ENCODE measurements at regions not wholly inside any gene's neighbourhood (a gene's known extent, or its start where the extent isn't known, plus 50 kb on each side); places are given as distances from the start of the nearest gene placed in this dataset.

- no peak for DNase-seq (ENCODE audit: low read depth)
- TF ChIP-seq CTCF (IDR thresholded peaks at IDR 0.05; ENCODE audit: low read depth, low read length) (no peak), POLR2A (IDR thresholded peaks at IDR 0.05; ENCODE audit: extremely low read depth, insufficient read length) (no peak), MAX (IDR thresholded peaks at IDR 0.05; ENCODE audit: low read depth, low read length) (no peak), MYC (IDR thresholded peaks at IDR 0.05; ENCODE audit: low read depth, low read length) (no peak)
- no peak overlapping the region for H3K4me3 ChIP-seq (ENCODE audit: low read depth, low read length)
These were observed 98.5 kb upstream of the GPC1 start for GRCh38 chr2:240336820-240337427.

- TF ChIP-seq MAX (IDR thresholded peaks at IDR 0.05; ENCODE audit: low read depth, low read length) (no peak), MYC (IDR thresholded peaks at IDR 0.05; ENCODE audit: low read depth, low read length) (no peak), POLR2A (IDR thresholded peaks at IDR 0.05; ENCODE audit: extremely low read depth, insufficient read length) (no peak)
- no peak for DNase-seq (ENCODE audit: low read depth)
- H3K4me3 ChIP-seq (ENCODE audit: low read depth, low read length): no peak overlapping the region
These were observed 97.2 kb upstream of the GPC1 start for GRCh38 chr2:240338274-240338673.

GRCh38 chr2:240339411-240340360 is 95.8 kb upstream of the GPC1 start:
- no peak overlapping the region for H3K4me3 ChIP-seq (ENCODE audit: low read depth, low read length)
- DNase-seq (ENCODE audit: low read depth): no peak
- TF ChIP-seq CTCF (IDR thresholded peaks at IDR 0.05; ENCODE audit: low read depth, low read length) (no peak), MYC (IDR thresholded peaks at IDR 0.05; ENCODE audit: low read depth, low read length) (no peak), MAX (IDR thresholded peaks at IDR 0.05; ENCODE audit: low read depth, low read length) (no peak), POLR2A (IDR thresholded peaks at IDR 0.05; ENCODE audit: extremely low read depth, insufficient read length) (no peak)

GRCh38 chr2:240340361-240340761 is 95.1 kb upstream of the GPC1 start:
- H3K4me3 ChIP-seq (ENCODE audit: low read depth, low read length): no peak overlapping the region
- TF ChIP-seq MYC (IDR thresholded peaks at IDR 0.05; ENCODE audit: low read depth, low read length): no peak
- TF ChIP-seq MAX (IDR thresholded peaks at IDR 0.05; ENCODE audit: low read depth, low read length): no peak
- TF ChIP-seq POLR2A (IDR thresholded peaks at IDR 0.05; ENCODE audit: extremely low read depth, insufficient read length): no peak
- no peak for TF ChIP-seq CTCF (IDR thresholded peaks at IDR 0.05; ENCODE audit: low read depth, low read length)

GRCh38 chr2:240341064-240341463 is 94.4 kb upstream of the GPC1 start:
- DNase-seq (ENCODE audit: low read depth): no peak
- no peak overlapping the region for H3K4me3 ChIP-seq (ENCODE audit: low read depth, low read length)
- TF ChIP-seq POLR2A (IDR thresholded peaks at IDR 0.05; ENCODE audit: extremely low read depth, insufficient read length) (no peak), CTCF (IDR thresholded peaks at IDR 0.05; ENCODE audit: low read depth, low read length) (no peak), MYC (IDR thresholded peaks at IDR 0.05; ENCODE audit: low read depth, low read length) (no peak), MAX (IDR thresholded peaks at IDR 0.05; ENCODE audit: low read depth, low read length) (no peak)

More at GRCh38 chr2:240340361-240340761, 95.1 kb upstream of the GPC1 start:
- DNase-seq (ENCODE audit: low read depth): no peak

- no peak for DNase-seq (ENCODE audit: low read depth)
- TF ChIP-seq CTCF (IDR thresholded peaks at IDR 0.05; ENCODE audit: low read depth, low read length): no peak
- no peak for TF ChIP-seq MAX (IDR thresholded peaks at IDR 0.05; ENCODE audit: low read depth, low read length)
- no peak for TF ChIP-seq POLR2A (IDR thresholded peaks at IDR 0.05; ENCODE audit: extremely low read depth, insufficient read length)
- TF ChIP-seq MYC (IDR thresholded peaks at IDR 0.05; ENCODE audit: low read depth, low read length): no peak
- no peak overlapping the region for H3K4me3 ChIP-seq (ENCODE audit: low read depth, low read length)
These were observed 91.9 kb upstream of the GPC1 start for GRCh38 chr2:240343548-240343947.

All from NB4 (cell line).